Skin epidermis (tissue), 12 donors: ENCODE measurements at regions not wholly inside any gene's neighbourhood (a gene's known extent, or its start where the extent isn't known, plus 50 kb on each side); places are given as distances from the start of the nearest gene placed in this dataset.

Experiments used
- H3K27ac ChIP-seq, 21 experiments: fragments of 200-600 bp; sonication (generic) in 11 of 21; one replicate each; pipeline ENCODE4 v1.5.0; 2020; ENCODE audit warnings: mild to moderate bottlenecking in 3 of 21, inconsistent platforms in 2 of 21, moderate library complexity in 2 of 21
- H3K4me3 ChIP-seq, 7 experiments: fragments of 200-600 bp; sonication (generic) in 2 of 7; one replicate each; pipeline ENCODE4 v1.5.0; 2020; ENCODE audit warnings: inconsistent platforms in 2 of 7, mild to moderate bottlenecking in 2 of 7, moderate library complexity in 1 of 7

DNA sequence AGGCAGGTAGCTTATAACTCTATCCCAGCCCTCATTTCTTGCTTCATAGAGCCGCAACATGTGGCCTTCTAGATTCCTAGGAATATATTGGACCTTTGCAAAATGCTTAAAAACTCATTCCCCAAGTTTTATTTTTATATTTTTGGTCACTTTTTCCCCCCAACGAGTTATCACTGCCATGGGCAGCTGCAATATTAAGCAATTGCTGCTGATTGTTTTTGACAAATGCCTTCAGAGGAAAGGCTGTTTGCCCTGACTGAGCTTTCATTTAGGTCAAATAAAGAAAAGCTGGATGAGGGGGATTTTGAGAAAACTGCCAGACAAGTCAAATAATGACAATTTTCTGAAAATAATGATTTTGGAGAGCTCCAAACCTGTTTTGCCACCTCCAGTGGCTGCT is 976.9 kb upstream of the MBL2 start:
- Histone ChIP-seq H3K4me3 (no peak overlapping the region), H3K27ac (no peak overlapping the region)

DNA sequence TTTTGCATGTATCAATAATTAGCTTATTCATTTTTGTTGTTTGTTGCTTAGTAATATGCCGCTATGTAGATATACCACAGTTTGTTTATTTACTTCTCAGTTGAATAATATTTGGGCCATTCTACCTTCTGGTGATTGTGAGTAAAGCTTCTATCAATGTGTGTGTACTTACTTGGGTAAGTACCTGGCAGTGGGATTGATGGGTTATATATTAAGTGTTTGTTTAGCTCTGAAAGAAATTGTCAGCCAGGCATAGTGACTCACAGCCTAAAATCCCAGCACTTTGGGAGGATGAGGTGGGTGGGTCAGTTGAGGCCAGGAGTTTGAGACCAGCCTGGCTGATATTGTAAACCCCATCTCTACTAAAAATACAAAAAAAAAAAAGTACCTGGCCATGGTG is 975.7 kb upstream of the MBL2 start:
- no peak overlapping the region for H3K27ac ChIP-seq
- H3K4me3 ChIP-seq = no peak overlapping the region

DNA sequence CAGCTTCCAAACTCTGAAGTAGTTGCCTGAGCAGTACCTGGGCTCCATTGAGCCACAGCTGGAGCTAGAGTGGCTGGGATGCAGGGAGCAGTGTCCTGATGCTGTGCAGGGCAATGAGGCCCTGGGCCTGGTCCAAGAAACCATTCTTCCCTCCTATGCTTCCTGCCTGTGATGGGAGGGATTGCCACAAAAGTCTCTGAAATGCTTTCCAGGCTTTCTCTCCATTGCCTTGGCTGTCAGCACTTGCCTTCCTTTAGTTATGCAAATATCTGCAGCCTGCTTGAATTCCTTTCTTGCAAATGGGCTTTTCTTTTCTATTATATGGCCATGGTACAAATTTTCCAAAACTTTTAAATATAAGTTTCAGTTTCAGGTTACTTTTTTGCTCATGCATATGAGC is 972.2 kb upstream of the MBL2 start:
- Histone ChIP-seq H3K4me3 (no peak overlapping the region), H3K27ac (no peak overlapping the region)

DNA sequence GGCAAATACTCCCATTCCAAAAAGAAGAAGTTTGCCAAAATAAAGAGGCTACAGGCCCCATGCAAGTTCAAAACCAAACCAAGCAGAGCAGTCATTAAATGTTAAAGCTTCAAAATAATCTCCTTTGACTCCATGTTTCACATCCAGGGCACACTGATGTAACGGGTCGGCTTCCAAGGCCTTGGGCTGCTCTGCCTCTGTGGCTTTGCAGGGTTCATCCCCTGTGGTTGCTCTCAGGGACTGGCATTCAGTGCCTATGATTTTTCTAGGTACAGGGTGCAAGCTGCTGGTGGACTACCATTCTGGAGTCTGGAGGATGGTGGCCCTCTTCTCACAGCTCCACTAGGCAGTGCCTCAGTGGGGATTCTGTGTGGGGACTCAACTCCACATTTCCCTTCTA is 971.6 kb upstream of the MBL2 start:
- Histone ChIP-seq H3K27ac (no peak overlapping the region), H3K4me3 (no peak overlapping the region)

DNA sequence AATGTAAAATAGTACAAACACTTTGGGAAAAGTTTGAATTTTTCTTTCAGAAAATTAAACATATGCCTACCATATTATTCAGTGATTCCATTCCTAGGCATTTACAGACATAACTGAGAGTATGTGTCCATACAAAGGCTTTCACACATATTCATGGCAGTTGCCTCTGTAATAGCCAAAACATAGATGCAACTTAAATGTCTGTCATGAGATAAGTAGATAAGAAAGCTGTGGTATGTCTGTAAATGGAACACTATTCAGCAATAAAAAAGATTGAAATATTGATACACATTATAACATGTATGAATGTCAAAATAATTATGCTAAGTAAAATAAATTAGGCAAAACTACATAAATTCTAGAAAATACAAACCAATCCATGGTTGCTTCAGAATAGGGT is 964.5 kb upstream of the MBL2 start:
- Histone ChIP-seq H3K27ac (no peak overlapping the region), H3K4me3 (no peak overlapping the region)

DNA sequence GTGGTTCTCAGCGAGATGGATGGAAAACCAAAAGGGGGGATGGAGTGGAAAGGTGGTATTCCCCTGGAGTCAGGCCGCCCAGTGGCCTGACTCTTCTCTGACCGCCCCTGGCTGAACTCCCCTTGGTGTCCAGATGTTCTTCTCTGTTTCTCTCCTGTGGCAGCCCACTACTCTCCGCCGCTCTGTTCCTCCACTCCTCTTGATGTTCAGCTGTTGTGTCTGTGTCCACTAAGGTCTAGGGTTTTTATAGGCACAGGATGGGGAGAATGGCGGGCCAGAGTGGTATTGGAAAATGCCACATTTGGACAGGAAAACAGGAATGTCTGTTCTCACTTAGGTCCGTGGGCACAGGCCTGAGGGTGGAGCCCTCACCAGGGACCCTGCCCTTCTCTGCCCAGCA is 954.3 kb upstream of the MBL2 start:
- H3K27ac ChIP-seq = no peak overlapping the region
- no peak overlapping the region for H3K4me3 ChIP-seq

DNA sequence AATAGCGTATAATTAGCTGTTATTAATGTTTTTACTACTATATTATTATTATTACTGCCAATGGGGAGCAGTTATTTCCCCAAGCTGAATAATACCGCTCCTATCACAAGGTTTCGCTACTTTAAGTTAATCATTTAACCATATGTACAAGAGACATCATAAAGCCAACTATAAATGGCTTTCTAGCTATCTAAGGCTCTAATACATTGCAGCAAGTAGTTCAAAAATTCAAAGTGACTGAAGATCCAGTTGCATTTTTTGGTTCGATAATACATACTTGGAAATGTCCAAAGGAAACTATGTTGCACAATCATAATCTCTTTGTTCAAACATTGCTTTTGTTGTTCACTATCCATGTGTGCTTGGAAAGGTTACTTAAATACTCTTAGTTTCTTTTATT is 952.0 kb upstream of the MBL2 start:
- H3K4me3 ChIP-seq = no peak overlapping the region
- no peak overlapping the region for H3K27ac ChIP-seq

DNA sequence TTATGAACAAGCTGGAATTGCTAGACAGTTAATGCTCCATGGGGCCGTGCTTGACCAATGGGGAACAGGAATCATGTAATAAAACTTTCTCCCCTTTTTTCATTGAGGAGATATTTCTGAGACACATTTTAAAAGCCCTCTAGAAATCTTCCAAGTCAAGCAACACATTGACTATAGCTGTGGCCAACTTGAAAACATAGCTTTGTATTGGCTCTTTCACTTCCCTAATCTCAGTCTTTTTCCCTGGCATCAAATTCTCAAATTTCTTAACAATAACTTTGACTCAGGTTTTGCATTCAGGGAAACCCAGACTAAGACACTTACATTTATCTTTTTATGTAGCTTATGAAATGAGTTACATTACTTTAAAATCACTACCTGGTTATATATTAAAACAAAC is 947.1 kb upstream of the MBL2 start:
- H3K27ac ChIP-seq = no peak overlapping the region
- no peak overlapping the region for H3K4me3 ChIP-seq

DNA sequence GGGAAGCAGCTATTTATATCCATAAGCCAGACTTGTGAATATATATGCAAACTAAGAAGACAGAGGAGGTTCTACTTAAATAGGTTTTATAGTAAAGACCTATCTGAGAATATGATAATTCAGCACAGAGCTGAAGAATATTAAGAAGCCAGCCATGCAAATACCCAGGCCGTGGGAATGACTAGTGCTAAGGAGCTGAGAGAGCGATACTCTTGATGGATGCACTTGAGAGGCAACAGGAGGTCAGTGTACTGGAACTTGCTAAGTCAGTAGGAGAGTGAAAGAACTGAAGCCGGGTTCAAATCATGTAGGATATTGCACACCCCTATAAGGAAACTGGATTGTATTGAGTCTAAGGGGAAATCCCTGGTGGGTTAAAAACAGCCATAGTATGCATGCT is 943.6 kb upstream of the MBL2 start:
- Histone ChIP-seq H3K4me3 (no peak overlapping the region), H3K27ac (no peak overlapping the region)

DNA sequence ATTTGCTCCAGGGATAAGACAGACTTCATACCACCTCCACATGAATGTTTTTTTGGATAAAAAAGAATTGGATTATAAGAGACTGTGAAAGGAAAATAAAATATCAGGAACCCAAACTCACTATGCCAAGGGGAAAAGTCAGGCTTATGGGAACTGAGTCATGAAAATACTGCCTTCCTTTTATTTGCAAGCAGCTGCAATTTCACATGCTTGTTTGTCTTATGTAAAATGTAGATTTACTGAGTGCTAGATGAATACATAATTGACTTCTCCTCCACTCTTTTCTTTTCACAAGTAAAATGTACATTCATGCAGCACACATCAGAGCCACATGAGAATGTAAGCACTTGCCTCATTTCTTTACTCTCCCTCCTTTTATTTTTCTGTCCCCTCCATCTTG is 940.8 kb upstream of the MBL2 start:
- no peak overlapping the region for H3K4me3 ChIP-seq
- no peak overlapping the region for H3K27ac ChIP-seq

DNA sequence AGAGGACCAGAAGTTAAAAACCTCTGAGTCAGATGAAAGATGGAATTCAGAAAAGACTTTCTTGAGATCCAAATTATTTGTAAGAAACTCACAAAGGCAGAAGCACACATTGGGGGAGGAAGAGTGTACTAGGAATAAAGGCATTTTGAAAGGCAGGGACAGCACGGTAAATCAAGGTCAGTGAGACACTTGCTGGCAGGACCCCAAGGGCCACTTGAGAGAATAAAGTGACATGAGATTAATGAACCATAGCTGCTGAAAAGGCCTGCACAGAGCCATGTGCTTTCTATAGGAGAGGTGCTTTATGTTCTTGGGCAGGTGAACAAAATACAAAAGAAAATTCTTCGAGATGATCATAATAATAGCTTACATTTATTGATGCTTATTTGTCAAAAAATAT is 929.9 kb upstream of the MBL2 start:
- Histone ChIP-seq H3K27ac (no peak overlapping the region), H3K4me3 (no peak overlapping the region)

DNA sequence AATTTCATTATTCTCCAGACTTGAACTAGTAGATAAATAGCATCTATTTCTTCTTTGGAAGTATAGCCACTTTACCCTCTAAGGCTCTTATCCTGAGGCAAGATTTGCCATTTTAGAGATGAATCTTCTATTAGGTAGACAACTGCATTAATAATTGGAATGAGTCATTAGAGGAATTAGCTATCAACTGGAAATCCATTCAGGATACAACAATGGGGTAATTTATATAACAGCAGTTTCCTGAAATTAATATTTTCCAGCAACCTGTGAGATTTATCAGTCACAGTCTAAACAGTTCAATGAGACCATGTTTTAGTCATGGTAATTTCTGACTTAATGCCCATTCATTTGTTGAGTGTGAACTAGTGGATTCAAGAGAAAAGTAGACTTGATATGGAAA is 928.6 kb upstream of the MBL2 start:
- no peak overlapping the region for H3K4me3 ChIP-seq
- no peak overlapping the region for H3K27ac ChIP-seq

DNA sequence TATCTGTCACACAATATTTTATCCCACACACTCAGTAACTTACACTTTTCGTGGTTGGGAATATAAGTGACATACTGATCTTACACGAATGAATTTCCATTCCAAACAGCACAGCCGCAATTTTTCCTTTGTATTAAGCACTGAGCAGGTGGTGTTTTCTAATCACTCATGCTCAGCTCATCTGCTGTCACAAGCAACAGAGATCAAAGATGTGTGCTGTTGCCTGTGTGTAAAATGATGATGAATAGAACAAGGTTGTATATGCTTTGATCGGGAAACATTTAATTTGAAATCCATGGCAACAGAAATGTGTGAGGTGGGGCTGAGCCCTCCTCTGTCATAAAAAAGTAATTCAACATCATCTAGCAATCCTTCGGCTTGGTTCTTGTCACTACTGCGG is 927.7 kb upstream of the MBL2 start:
- Histone ChIP-seq H3K27ac (no peak overlapping the region), H3K4me3 (no peak overlapping the region)

DNA sequence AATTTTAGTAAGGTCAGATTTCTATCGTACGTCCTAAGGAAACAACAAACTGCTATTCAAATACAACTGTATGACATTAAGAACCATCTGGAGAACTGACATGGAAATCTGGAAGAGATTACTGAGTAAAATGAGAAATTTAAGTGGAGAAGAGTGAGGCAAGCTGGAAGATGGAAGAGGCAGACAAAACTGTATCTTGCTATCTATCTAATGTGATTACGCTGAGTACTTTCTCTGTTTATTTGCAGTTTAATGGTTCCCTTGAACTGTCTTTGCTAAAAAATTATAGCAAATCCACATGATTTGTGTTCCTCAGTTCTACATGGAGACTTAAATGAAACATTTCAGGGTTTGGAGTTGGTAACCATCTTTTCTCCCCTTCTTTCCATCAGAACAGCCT is 927.1 kb upstream of the MBL2 start:
- Histone ChIP-seq H3K4me3 (no peak overlapping the region), H3K27ac (no peak overlapping the region)

DNA sequence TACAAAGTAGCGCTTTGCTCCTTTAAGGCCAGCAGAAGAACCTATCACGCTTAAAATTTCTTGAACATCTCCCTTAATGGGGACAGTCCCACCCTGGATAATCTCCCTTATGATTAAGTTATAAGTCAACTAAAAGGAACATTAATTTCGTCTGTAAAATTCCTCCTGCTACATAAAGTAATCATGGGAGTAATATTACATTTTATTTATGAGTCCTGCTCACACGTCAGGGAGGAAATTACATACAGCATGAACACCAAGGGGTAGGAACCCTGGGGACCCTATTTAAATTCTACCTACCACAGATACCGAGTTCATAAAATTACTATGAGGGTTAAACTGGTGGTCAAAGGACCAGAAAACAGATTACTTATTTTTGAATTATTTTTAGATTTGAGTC is 926.6 kb upstream of the MBL2 start:
- H3K4me3 ChIP-seq = no peak overlapping the region
- H3K27ac ChIP-seq = no peak overlapping the region

DNA sequence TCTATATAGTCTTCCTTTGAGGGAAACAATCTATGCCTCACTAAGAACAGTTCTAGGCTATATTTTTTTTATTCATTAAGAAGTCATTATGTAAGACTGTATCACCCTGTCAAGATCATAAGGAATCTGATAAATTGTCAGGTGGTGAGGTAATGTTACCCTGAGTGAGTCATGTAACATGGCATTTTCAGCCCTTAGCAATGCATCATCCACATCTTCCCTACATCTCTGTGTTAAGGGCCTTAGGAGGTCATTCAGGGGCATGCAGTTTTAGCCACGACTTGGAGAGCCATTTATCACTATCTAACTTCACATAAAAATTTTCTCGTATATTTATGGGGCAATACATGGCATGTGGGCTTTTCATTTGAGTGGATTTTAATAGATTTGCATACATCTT is 924.5 kb upstream of the MBL2 start:
- H3K4me3 ChIP-seq = no peak overlapping the region
- no peak overlapping the region for H3K27ac ChIP-seq

DNA sequence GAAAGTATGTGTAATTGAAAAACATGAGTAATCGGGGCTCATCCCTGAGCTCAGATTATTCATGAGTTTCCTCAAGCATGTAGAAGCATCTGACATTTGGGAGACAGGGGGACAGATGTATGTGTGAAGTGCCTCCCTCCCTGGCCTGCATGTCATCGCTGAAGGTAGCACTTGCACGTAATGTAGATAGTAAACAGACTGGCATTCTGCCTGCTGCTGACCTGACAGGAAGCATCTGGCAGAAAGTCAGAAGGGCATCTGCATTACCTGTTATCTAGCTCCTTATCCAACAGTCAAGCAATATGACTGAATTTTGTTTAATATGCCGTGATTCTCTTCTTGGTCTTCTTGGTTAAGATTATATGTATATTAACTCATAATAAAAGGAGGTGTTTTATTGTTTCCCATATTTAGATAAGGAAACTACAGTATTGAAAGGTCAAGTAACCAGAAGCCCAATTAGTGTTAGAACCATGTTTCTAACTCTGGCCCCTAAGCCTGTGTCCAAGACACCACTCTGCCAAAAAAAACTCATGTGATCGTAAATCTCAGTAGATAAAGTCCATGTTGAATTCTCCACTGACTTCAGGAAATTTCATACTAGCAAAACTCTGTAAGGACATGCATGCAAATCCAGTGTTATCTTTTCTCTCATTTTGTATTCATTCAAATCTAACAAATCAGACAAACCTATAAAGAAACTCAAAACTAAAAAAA is 918.1 kb upstream of the MBL2 start:
- H3K27ac ChIP-seq = no peak overlapping the region
- H3K4me3 ChIP-seq = no peak overlapping the region

DNA sequence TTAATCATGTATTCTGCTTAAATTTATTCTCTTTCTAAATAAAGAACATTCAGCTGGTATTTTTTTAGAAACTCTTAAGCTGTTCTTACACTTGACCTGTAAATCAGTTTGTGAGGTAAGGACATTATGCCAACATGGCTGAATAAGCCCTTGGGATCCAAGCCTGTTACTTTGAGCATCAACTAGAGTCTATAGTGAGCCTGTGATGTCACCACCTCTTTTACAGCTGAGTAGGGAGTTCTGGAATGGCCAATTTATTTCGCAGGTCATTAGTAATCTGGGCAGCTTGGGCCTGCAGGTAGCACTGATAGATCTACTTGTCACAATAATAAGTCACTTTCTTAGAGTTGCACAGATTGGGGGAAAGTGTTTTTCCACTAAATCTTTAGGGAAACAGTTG is 915.2 kb upstream of the MBL2 start:
- Histone ChIP-seq H3K4me3 (no peak overlapping the region), H3K27ac (no peak overlapping the region)

DNA sequence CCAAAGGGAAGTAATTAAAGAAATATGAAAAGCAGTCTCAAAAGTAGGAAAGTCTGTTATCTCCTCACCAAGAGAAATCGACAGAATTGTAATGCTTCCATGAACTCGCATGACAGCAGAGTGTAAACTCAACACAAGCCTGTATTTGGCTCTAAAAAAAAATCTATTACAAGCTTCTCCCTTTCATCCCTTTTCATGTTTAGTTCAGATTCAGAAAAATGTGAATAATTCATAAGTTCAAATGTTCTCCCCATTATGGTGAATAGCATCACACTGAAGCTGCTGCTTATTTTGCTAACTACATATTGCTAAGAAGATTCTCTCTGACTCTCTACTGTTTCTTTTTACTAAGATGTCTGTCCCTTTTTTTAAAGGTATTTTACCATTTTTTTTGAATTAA is 910.3 kb upstream of the MBL2 start:
- no peak overlapping the region for H3K4me3 ChIP-seq
- no peak overlapping the region for H3K27ac ChIP-seq

DNA sequence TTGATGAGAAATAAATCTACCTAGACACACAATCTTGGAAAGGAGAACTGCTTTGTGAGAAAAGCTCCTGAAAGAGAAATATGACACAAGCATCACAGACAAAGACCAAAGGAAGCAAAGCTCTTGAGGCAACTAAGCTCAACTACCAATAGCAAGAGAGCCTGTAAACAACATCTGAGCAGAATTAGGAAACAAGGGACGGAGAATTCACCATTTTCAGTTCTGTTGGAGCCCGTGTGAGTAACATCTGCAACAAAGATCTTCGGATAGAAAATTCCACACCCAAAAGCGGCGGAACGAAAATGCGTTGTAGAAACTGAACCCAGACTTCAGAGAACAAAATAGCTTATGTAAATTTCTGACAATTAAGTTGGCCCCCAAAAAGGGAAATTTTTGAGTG is 909.9 kb upstream of the MBL2 start:
- no peak overlapping the region for H3K27ac ChIP-seq
- no peak overlapping the region for H3K4me3 ChIP-seq

DNA sequence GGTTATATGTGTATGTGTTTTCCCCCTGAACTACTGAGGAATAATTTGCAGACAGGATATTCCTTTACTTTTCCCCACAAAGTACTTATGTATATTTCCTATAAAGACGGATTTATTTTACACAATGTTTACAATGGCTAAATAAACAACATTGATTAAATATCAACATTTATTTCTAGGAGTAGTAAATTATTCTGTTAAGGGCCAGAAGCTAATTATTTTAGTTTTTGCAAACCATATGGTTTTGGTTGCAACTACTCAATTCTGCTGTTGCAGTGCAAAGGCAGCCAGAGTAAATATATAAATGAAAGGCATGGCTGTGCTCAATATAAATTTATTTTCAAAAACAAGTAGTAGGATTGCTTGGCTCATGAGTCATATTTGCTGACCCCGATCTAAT is 907.1 kb upstream of the MBL2 start:
- Histone ChIP-seq H3K4me3 (no peak overlapping the region), H3K27ac (no peak overlapping the region)

DNA sequence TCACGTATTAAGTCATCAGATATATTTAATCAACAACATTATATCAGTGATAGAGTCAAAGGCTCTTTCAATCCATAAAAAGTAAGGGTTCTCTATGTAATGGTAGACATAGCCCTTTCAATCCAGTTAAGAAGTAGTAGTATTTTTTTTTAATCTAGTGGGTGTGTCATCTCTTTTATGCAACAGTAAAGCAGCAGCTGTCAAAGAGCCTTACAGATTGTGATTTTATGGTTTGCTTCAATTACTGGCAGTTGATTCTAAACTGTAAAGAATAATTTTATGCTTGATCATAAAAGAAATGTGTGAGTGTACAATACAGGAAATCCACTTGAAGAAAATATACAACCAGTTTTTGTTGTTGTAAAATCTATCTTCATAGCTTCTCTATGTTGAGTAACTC is 902.6 kb upstream of the MBL2 start:
- H3K27ac ChIP-seq = no peak overlapping the region
- no peak overlapping the region for H3K4me3 ChIP-seq

DNA sequence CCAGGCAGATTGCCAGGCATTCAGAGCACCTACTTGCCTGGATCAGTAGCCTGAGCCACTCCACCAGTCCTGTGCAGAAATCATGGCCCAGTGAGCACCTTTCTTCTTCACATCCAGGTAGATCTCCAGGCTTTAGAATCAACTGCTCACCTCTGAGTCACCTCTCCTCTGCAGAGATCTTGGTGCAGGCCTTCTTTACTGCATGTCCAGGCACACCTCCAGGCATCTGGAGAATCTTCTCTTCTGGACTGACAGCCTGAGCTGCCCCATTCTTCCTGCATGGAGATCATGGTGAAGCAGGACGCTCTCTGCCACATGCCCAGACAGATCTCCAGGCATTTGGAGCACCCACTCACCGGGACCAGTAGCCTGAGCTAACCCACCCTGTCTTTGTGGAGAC is 894.5 kb upstream of the MBL2 start:
- Histone ChIP-seq H3K4me3 (no peak overlapping the region), H3K27ac (no peak overlapping the region)
